ENCODE measurements at regions not wholly inside any gene's neighbourhood (a gene's known extent, or its start where the extent isn't known, plus 50 kb on each side); places are given as distances from the start of the nearest gene placed in this dataset.

DNA sequence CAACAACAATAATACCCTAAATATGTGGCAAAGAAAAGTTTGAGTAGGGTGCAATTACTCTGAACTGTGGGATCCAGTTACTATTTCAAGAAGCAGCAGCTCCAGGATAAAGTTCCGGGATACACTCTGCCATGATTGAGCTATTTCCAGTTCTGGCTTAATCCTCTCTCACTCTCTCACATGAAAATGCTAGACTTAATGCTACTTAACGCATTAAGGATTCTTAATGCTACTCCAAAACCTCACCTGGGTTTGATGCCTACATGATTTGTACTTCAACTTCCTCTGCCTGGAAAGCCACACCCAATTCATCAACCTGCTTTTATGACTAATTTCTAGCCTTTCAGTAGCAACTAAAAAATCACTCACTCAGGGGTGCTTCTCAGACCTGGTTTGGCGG is 151.1 kb upstream of the HNMT start:
- no peak for DNase-seq (ENCODE audit: extremely low read depth, low read depth)
- TF ChIP-seq, protein P1, sequence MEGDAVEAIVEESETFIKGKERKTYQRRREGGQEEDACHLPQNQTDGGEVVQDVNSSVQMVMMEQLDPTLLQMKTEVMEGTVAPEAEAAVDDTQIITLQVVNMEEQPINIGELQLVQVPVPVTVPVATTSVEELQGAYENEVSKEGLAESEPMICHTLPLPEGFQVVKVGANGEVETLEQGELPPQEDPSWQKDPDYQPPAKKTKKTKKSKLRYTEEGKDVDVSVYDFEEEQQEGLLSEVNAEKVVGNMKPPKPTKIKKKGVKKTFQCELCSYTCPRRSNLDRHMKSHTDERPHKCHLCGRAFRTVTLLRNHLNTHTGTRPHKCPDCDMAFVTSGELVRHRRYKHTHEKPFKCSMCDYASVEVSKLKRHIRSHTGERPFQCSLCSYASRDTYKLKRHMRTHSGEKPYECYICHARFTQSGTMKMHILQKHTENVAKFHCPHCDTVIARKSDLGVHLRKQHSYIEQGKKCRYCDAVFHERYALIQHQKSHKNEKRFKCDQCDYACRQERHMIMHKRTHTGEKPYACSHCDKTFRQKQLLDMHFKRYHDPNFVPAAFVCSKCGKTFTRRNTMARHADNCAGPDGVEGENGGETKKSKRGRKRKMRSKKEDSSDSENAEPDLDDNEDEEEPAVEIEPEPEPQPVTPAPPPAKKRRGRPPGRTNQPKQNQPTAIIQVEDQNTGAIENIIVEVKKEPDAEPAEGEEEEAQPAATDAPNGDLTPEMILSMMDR (IDR thresholded peaks at IDR 0.05; ENCODE audit: low read depth, low read length): no peak

DNA sequence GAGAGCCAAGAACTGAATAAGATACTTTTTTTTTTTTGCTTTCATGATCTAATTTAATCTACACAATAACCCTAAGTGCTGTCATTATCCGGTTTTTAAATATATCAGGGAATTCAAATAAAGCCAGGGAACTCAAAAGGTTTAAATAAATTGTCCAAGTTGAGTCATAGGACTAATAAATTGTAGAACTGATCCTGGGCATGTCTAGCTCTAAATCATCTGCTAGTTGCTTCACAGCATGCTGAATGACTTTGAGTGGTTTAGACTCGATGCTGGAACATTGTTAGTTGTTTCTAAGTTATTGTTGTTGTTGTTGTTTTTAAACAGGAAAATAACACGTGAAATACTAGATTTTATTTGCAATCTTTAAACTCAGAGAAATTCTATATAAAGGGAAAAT is 147.2 kb upstream of the HNMT start:
- TF ChIP-seq, protein P1 (IDR thresholded peaks at IDR 0.05; ENCODE audit: low read depth, low read length): no peak
- no peak for DNase-seq (ENCODE audit: extremely low read depth, low read depth)

DNA sequence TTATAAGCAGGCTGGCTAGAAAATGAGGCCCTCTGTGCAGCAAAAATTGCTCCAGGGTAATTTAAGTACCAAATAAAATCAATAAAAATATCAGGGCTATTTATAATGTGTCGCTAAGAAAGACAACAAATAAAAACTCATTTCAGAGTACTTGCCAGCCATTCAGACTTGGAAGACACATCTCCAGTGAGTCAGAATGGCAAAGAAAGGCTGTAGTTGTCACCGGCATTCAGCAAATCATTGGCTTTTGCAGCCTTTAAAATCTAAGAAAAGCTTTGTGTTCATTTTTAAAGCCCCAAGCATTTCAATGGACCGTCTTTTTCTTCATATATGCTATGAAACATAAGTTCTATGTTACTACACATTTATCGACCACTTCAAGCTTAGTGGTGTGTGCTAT is 141.1 kb upstream of the HNMT start:
- DNase-seq (ENCODE audit: extremely low read depth, low read depth): no peak
- TF ChIP-seq, protein P1 (IDR thresholded peaks at IDR 0.05; ENCODE audit: low read depth, low read length): no peak

DNA sequence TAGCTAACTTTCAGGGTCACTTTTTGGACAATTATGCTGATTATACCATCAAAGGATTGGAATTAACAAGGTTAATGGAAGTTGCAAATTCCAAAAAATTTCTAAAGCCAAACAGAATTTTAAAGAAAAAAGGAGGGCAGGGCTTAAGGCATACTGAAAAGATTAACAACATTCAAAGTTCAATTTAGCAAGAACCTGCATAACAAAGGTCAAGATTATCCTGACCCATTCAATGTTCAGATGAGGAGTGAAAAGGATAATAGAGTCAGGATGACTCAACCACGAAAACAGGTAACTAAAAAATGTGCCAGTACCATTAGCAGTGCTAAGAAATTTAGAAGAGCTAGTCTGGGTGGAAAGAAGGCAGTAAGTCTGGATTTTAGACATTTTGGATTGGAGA is 139.8 kb upstream of the HNMT start:
- no peak for DNase-seq (ENCODE audit: extremely low read depth, low read depth)

DNA sequence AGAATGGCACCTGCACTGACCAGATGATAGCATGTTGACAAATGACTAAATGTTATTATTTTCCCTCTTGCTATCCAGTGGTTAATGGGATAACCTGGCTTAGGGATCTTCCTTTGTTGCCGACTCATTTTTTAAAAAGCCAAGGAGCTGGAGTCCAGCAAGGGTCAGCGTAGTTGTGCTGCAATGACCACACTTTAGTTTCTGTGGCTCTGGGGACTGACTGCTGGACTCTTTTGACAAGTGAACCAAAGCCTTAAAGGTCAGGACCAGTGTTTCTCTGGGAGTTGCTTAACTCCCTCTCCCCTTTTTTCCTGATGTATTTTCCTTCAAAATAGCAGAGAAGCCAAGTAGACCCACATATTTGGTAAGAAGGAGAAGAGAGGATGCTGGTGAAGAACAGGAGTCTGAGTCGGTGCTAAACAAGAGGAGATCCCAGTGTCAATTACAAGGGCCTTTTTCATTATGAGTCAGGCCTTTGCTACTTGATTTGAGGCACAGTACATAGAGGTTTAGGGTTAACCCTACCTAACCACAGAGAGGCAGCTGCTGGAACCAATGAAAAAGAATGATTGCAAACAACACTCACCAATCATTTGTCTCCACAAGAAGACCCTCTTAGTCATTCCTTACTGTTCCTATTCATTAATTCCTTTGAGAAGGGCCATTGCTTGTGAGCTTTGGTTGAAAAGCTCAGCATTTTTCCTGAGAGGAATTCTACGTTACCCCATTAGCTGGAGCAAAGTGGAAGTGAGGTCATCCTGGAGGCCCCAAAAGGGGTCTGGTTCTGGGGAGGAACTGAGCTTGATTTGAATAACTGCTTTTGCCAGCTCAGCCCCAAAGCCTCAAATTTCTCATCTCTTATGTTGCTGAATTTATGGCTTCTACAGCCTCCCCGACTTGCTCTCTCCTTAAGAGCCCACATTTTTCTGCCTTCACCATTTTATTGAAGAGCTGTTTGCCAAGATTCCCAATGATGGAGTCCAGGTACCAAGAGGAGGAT is 137.6 kb upstream of the HNMT start:
- no peak for DNase-seq (ENCODE audit: extremely low read depth, low read depth)

More for the DNA sequence above, 139.8 kb upstream of the HNMT start:
- TF ChIP-seq, protein P1 (IDR thresholded peaks at IDR 0.05; ENCODE audit: low read depth, low read length): no peak

DNA sequence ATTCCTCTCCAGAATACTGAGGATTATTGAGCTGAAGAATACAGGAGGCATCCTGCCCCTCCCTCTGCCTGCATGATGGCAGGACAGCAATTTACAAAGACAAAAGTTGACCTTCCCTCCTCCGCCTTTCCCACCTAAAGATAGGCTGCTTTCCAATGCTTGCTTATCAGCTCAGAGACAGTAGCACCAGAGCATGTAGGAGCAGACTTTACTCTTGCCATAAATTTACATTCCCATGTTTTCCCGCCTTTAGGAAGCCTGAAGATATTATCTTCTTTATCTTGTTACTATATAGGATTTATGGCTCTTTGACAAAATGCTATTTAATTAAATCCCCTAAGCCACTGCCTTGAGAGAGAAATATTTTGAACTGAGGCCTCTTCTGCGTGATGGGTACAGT is 135.6 kb upstream of the HNMT start:
- no peak for DNase-seq (ENCODE audit: extremely low read depth, low read depth)

More for the DNA sequence above, 137.6 kb upstream of the HNMT start:
- TF ChIP-seq, protein P1 (IDR thresholded peaks at IDR 0.05; ENCODE audit: low read depth, low read length): no peak

DNA sequence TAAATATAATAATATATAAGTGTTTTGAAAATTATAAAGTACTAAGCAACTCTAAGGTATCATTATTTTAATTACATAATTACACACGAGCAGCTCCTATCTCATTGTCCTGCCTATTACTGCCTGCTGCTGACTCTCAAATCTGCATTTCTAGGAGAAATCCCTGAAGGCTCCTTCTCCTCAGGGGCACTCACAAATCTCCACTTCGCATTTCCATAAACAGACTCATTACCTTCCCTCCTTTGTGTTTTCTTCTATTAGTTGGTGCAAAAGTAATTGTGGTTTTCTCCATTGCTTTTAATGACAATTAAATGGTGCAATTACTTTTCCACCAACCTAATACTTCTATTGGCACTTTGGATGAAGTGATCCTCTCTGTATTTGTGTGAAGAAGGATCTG is 135.0 kb upstream of the HNMT start:
- no peak for DNase-seq (ENCODE audit: extremely low read depth, low read depth)
- TF ChIP-seq, protein P1 (IDR thresholded peaks at IDR 0.05; ENCODE audit: low read depth, low read length): no peak

More for the DNA sequence above, 135.6 kb upstream of the HNMT start:
- TF ChIP-seq, protein P1 (IDR thresholded peaks at IDR 0.05; ENCODE audit: low read depth, low read length): no peak

Data from AG09319 (cell line).